ENCODE measurements at regions not wholly inside any gene's neighbourhood (a gene's known extent, or its start where the extent isn't known, plus 50 kb on each side); places are given as distances from the start of the nearest gene placed in this dataset.

GRCh38 chr10:107970512-107970911 lies 806.0 kb upstream of the SORCS1 start:
- H3K27ac Mint-ChIP-seq, result no peak overlapping the region
- Histone ChIP-seq H2AFZ (ENCODE audit: insufficient read depth, low read depth, low read length, poor library complexity, severe bottlenecking) (no peak overlapping the region), H3K27me3 (replicated peaks in 1 of 4; ENCODE audit: control extremely low read depth in 1 of 4, control insufficient read depth in 3 of 4, insufficient read depth in 4 of 4, low read length in 3 of 4) (no peaks in the 10 kb centered on the region), H3K9me3 (ENCODE audit: control extremely low read depth in 1 of 3, control insufficient read depth in 2 of 3, insufficient read depth in 1 of 3, low read length in 2 of 3) (peaks cover 0 to 2% (median 0%) of the 10 kb centered on the region in 3 donors), H3K36me3 (replicated peaks in 1 of 2; ENCODE audit: control extremely low read depth in 1 of 2, control insufficient read depth in 1 of 2, extremely low read depth in 1 of 2, insufficient read depth in 2 of 2, low read length in 1 of 2) (no peaks in the 10 kb centered on the region), H4K20me1 (ENCODE audit: control insufficient read depth, insufficient read depth, low read length, poor library complexity, severe bottlenecking) (no peaks in the 10 kb centered on the region), H3K4me2 (replicated peaks; ENCODE audit: low read depth, low read length, poor library complexity, severe bottlenecking) (no peak overlapping the region), H3K4me1 (ENCODE audit: control insufficient read depth in 2 of 2, insufficient read depth in 2 of 2, low read length in 2 of 2) (no peaks in the 10 kb centered on the region), H3K9ac (ENCODE audit: low read length) (no peak overlapping the region), H3K27ac (ENCODE audit: low read length in 2 of 2) (no peak overlapping the region), H3K79me2 (ENCODE audit: control insufficient read depth, insufficient read depth, low read length) (no peaks in the 10 kb centered on the region), H3K4me3 (ENCODE audit: control extremely low read depth in 1 of 5, extremely low read depth in 1 of 5, insufficient read depth in 1 of 5, low read depth in 2 of 5, low read length in 4 of 5) (no peak overlapping the region)
- no CpG with 5 or more reads among the region's 3 CpGs for WGBS (ENCODE audit: insufficient coverage)
- peaks cover 4% of the 10 kb centered on the region for H3K9me3 Mint-ChIP-seq (ENCODE audit: insufficient read depth)
- POLR2A ChIA-PET, result no interaction called here
- H3K4me1 Mint-ChIP-seq, result no peaks in the 10 kb centered on the region
- DNase-seq (no peak), ATAC-seq (ENCODE audit: low read depth) (no peak)
- no peak for TF ChIP-seq EZH2 (IDR thresholded peaks at IDR 0.05; ENCODE audit: borderline replicate concordance, insufficient read depth, low read depth, low read length, poor library complexity, severe bottlenecking)
- no peak for TF ChIP-seq CTCF (IDR thresholded peaks at IDR 0.05)
- no peaks in the 10 kb centered on the region for H3K27me3 Mint-ChIP-seq
- intact Hi-C loops (cut with micrococcal nuclease), result no loop called here
- CTCF ChIA-PET, result no interaction called here
- no peak overlapping the region for H3K4me3 Mint-ChIP-seq

GRCh38 chr10:107969936-107970335 lies 805.4 kb upstream of the SORCS1 start:
- H3K4me1 Mint-ChIP-seq, result no peaks in the 10 kb centered on the region

More at GRCh38 chr10:107969936-107970335, 805.4 kb upstream of the SORCS1 start:
- intact Hi-C loops (cut with micrococcal nuclease), result no loop called here
- H3K4me3 Mint-ChIP-seq, result no peak overlapping the region
- no peaks in the 10 kb centered on the region for H3K79me2 ChIP-seq (ENCODE audit: control insufficient read depth, insufficient read depth, low read length)
- H2AFZ ChIP-seq (ENCODE audit: insufficient read depth, low read depth, low read length, poor library complexity, severe bottlenecking), result no peak overlapping the region
- H3K9me3 Mint-ChIP-seq (ENCODE audit: insufficient read depth), result peaks cover 4% of the 10 kb centered on the region
- TF ChIP-seq CTCF (IDR thresholded peaks at IDR 0.05), result no peak
- TF ChIP-seq EZH2 (IDR thresholded peaks at IDR 0.05; ENCODE audit: borderline replicate concordance, insufficient read depth, low read depth, low read length, poor library complexity, severe bottlenecking), result no peak
- no peak overlapping the region for H3K4me2 ChIP-seq (replicated peaks; ENCODE audit: low read depth, low read length, poor library complexity, severe bottlenecking)
- WGBS (ENCODE audit: insufficient coverage), result no CpG with 5 or more reads among the region's 3 CpGs
- peaks cover 0 to 2% (median 0%) of the 10 kb centered on the region in 3 donors for H3K9me3 ChIP-seq (ENCODE audit: control extremely low read depth in 1 of 3, control insufficient read depth in 2 of 3, insufficient read depth in 1 of 3, low read length in 2 of 3)
- H3K27me3 ChIP-seq (replicated peaks in 1 of 4; ENCODE audit: control extremely low read depth in 1 of 4, control insufficient read depth in 3 of 4, insufficient read depth in 4 of 4, low read length in 3 of 4), result no peaks in the 10 kb centered on the region
- DNase-seq (no peak), ATAC-seq (ENCODE audit: low read depth) (no peak)
- no peak overlapping the region for H3K27ac ChIP-seq (ENCODE audit: low read length in 2 of 2)
- H3K4me3 ChIP-seq (ENCODE audit: control extremely low read depth in 1 of 5, extremely low read depth in 1 of 5, insufficient read depth in 1 of 5, low read depth in 2 of 5, low read length in 4 of 5), result no peak overlapping the region
- no peak overlapping the region for H3K27ac Mint-ChIP-seq
- H3K9ac ChIP-seq (ENCODE audit: low read length), result no peak overlapping the region
- H3K4me1 ChIP-seq (ENCODE audit: control insufficient read depth in 2 of 2, insufficient read depth in 2 of 2, low read length in 2 of 2), result no peaks in the 10 kb centered on the region
- no peaks in the 10 kb centered on the region for H4K20me1 ChIP-seq (ENCODE audit: control insufficient read depth, insufficient read depth, low read length, poor library complexity, severe bottlenecking)
- H3K27me3 Mint-ChIP-seq, result no peaks in the 10 kb centered on the region
- CTCF ChIA-PET, result no interaction called here
- POLR2A ChIA-PET, result no interaction called here
- H3K36me3 ChIP-seq (replicated peaks in 1 of 2; ENCODE audit: control extremely low read depth in 1 of 2, control insufficient read depth in 1 of 2, extremely low read depth in 1 of 2, insufficient read depth in 2 of 2, low read length in 1 of 2), result no peaks in the 10 kb centered on the region

Measured in B cell (primary cell).